GM12878 (cell line): ENCODE measurements at regions not wholly inside any gene's neighbourhood (a gene's known extent, or its start where the extent isn't known, plus 50 kb on each side); places are given as distances from the start of the nearest gene placed in this dataset.

Experiments used
- ATF2 ChIP-seq: IDR thresholded peaks from 2 replicates; pipeline ENCODE4 v1.6.1; 2012; ENCODE audit warnings: low read length, inconsistent platforms
- CREB1 ChIP-seq: IDR thresholded peaks from 2 replicates; pipeline ENCODE4 v1.6.1; 2012; ENCODE audit warnings: low read depth, mild to moderate bottlenecking, inconsistent platforms
- CTCF ChIP-seq, 3 experiments: IDR thresholded peaks in 2 of 3; conservative IDR thresholded peaks in 1 of 3; 2 replicates each; pipeline ENCODE4 v1.5.1; 2011; ENCODE audit warnings: low read depth in 3 of 3, low read length in 3 of 3, mild to moderate bottlenecking in 3 of 3, control low read depth in 2 of 3, moderate library complexity in 2 of 3, inconsistent platforms in 1 of 3, mixed read lengths in 1 of 3; ENCODE audit not compliant: control insufficient read depth in 2 of 3, insufficient read depth in 1 of 3; ENCODE audit errors: extremely low read depth in 1 of 3
- NFYA ChIP-seq: IDR thresholded peaks from 2 replicates; pipeline ENCODE4 v1.6.1; 2011; ENCODE audit warnings: low read depth, mild to moderate bottlenecking, low read length, improper control_type of control experiment, borderline replicate concordance
- NR2C2 ChIP-seq: IDR thresholded peaks from 2 replicates; pipeline ENCODE4 v1.6.1; 2011; ENCODE audit warnings: borderline replicate concordance, low read depth; ENCODE audit not compliant: control insufficient read depth, insufficient read length
- POLR2AphosphoS2 ChIP-seq: IDR thresholded peaks from 2 replicates; pipeline ENCODE4 v1.6.1; 2011; ENCODE audit warnings: low read depth, mild to moderate bottlenecking, low read length, improper control_type of control experiment, moderate library complexity
- RCOR1 ChIP-seq: conservative IDR thresholded peaks from 2 replicates; pipeline ENCODE4 v1.6.1; 2012; ENCODE audit warnings: low read depth, low read length, improper control_type of control experiment
- USF2 ChIP-seq: IDR thresholded peaks from 2 replicates; pipeline ENCODE4 v1.6.1; 2011; ENCODE audit warnings: low read depth, low read length, improper control_type of control experiment, borderline replicate concordance

- TF ChIP-seq CTCF (IDR thresholded peaks at IDR 0.05 in 2 of 3, conservative IDR thresholded peaks at IDR 0.05 in 1 of 3; ENCODE audit: control insufficient read depth in 2 of 3, extremely low read depth in 1 of 3, insufficient read depth in 1 of 3, low read depth in 3 of 3, low read length in 3 of 3) (no peak), ATF2 (no peak), RCOR1 (no peak), POLR2AphosphoS2 (no peak), CREB1 (no peak), NR2C2 (no peak), NFYA (no peak), USF2 (no peak)
These were observed 569.3 kb downstream of the TBC1D22A start for GRCh38 chr22:47331750-47332149.
